Lower lobe of right lung (tissue), 2 donors: ENCODE measurements at regions not wholly inside any gene's neighbourhood (a gene's known extent, or its start where the extent isn't known, plus 50 kb on each side); places are given as distances from the start of the nearest gene placed in this dataset.

Experiments
- ATAC-seq, 2 donors: fragments of 200-7000 bp; cut with Tn5 transposase; one replicate each; pipeline ENCODE4 v1.9.1; 2020 to 2022; ENCODE audit warnings: mild to moderate bottlenecking in 2 of 2, moderate library complexity in 2 of 2
- DNase-seq: peaks from one replicate; pipeline ENCODE4 v3.0.0-alpha.2; 2020
- H3K27ac ChIP-seq: fragments of 200-600 bp; one replicate; pipeline ENCODE4 v1.8.0; 2022
- H3K27me3 ChIP-seq: fragments of 200-600 bp; one replicate; pipeline ENCODE4 v1.8.0; 2022; ENCODE audit warnings: low read depth
- H3K36me3 ChIP-seq: fragments of 200-600 bp; one replicate; pipeline ENCODE4 v1.8.0; 2022; ENCODE audit warnings: mild to moderate bottlenecking
- H3K4me1 ChIP-seq: fragments of 200-600 bp; one replicate; pipeline ENCODE4 v1.8.0; 2022
- H3K4me3 ChIP-seq: fragments of 200-600 bp; one replicate; pipeline ENCODE4 v1.8.0; 2022; ENCODE audit warnings: mild to moderate bottlenecking
- H3K9me3 ChIP-seq: fragments of 200-600 bp; one replicate; pipeline ENCODE4 v1.8.0; 2022
- CTCF ChIP-seq: fragments of 200-600 bp; IDR thresholded peaks from one replicate; pipeline ENCODE4 v1.8.0; 2022; ENCODE audit warnings: antibody characterized with exemption, mild to moderate bottlenecking
- intact Hi-C: fragments of 100-400 bp; cut with DNase I; formaldehyde crosslinking; loops from one replicate; pipeline ENCODE4 v1.11.0; 2022
- donor health status: DM: no; HTN: yes; CAD: no; lungs with severe emphysema.

- H3K27me3 ChIP-seq: no peaks in the 10 kb centered on the region
- no peak for TF ChIP-seq CTCF
- no peaks in the 10 kb centered on the region for H3K4me1 ChIP-seq
- H3K4me3 ChIP-seq: no peak overlapping the region
- ATAC-seq (no peak), DNase-seq (no peak)
- intact Hi-C loops: no loop called here
- no peaks in the 10 kb centered on the region for H3K36me3 ChIP-seq
- H3K9me3 ChIP-seq: no peaks in the 10 kb centered on the region
- H3K27ac ChIP-seq: no peak overlapping the region
Measured at GRCh38 chr4:10816571-10816970, 132.0 kb upstream of the CLNK start.

GRCh38 chr4:10811991-10812390, 127.4 kb upstream of the CLNK start:
- Histone ChIP-seq H3K9me3 (no peaks in the 10 kb centered on the region), H3K4me3 (no peak overlapping the region), H3K27ac (no peak overlapping the region), H3K36me3 (no peaks in the 10 kb centered on the region), H3K27me3 (no peaks in the 10 kb centered on the region), H3K4me1 (no peaks in the 10 kb centered on the region)
- ATAC-seq (no peak), DNase-seq (no peak)
- TF ChIP-seq CTCF: no peak
- intact Hi-C loops: no loop called here

- H3K27me3 ChIP-seq: no peaks in the 10 kb centered on the region
- no peak overlapping the region for H3K27ac ChIP-seq
- ATAC-seq (no peak), DNase-seq (no peak)
- no peaks in the 10 kb centered on the region for H3K36me3 ChIP-seq
- TF ChIP-seq CTCF: no peak
- H3K4me3 ChIP-seq: no peak overlapping the region
- intact Hi-C loops: no loop called here
- no peaks in the 10 kb centered on the region for H3K4me1 ChIP-seq
- H3K9me3 ChIP-seq: no peaks in the 10 kb centered on the region
Measured at GRCh38 chr4:10810411-10810810, 125.8 kb upstream of the CLNK start.

DNA sequence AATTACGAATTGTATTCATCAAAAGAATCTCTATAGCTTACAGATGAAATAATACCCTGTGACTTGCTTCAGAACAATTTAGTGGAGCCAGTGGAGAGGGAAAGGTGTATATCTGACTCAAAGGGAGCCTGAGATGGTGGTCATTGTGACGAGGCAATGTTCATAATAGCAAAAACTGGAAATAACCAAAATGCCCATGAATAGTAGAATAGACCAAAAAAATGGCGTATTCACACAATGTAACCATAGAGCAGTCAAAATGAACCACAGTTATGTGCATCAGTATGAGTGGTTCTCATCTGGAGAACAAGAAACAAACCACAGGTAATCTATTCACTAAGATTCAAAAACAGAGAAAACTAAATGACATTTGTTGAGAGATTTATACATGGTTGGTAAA, 125.3 kb upstream of the CLNK start:
- intact Hi-C loops: no loop called here
- DNase-seq: no peak
- no peak for ATAC-seq
- Histone ChIP-seq H3K4me1 (no peaks in the 10 kb centered on the region), H3K36me3 (no peaks in the 10 kb centered on the region), H3K27ac (no peak overlapping the region), H3K9me3 (no peaks in the 10 kb centered on the region), H3K27me3 (no peaks in the 10 kb centered on the region), H3K4me3 (no peak overlapping the region)
- no peak for TF ChIP-seq CTCF

DNA sequence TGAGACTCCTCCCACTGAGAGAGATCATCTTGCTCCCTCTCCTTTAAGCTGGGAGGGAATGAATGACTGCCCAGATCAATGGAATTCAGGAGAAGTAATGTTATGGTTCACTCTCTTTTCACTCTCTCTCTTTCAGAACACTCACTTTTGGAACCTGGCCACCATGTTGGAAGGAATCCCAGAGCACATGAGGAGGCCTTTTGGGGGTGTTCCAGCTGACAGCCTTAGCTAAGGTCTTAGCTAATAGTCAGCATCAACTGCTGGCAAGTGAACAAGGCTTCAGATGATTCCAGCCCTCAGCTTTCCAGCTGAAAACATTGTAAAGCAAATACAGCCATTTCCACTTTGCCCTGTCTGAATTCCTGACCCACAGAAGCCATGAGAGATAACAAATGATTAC, 124.0 kb upstream of the CLNK start:
- Histone ChIP-seq H3K9me3 (no peaks in the 10 kb centered on the region), H3K36me3 (no peaks in the 10 kb centered on the region), H3K27me3 (no peaks in the 10 kb centered on the region), H3K27ac (no peak overlapping the region), H3K4me1 (no peaks in the 10 kb centered on the region), H3K4me3 (no peak overlapping the region)
- TF ChIP-seq CTCF: no peak
- DNase-seq (no peak), ATAC-seq (no peak)
- intact Hi-C loops: no loop called here
